ENCODE measurements at regions not wholly inside any gene's neighbourhood (a gene's known extent, or its start where the extent isn't known, plus 50 kb on each side); places are given as distances from the start of the nearest gene placed in this dataset.

GRCh38 chr7:156002362-156003066 is 190.3 kb upstream of the SHH start:
- FAIRE-seq (no peak), DNase-seq (ENCODE audit: insufficient read length, low spot score) (no peak)
- no peak for TF ChIP-seq CTCF (IDR thresholded peaks at IDR 0.05; ENCODE audit: insufficient read depth, missing control alignments)

DNA sequence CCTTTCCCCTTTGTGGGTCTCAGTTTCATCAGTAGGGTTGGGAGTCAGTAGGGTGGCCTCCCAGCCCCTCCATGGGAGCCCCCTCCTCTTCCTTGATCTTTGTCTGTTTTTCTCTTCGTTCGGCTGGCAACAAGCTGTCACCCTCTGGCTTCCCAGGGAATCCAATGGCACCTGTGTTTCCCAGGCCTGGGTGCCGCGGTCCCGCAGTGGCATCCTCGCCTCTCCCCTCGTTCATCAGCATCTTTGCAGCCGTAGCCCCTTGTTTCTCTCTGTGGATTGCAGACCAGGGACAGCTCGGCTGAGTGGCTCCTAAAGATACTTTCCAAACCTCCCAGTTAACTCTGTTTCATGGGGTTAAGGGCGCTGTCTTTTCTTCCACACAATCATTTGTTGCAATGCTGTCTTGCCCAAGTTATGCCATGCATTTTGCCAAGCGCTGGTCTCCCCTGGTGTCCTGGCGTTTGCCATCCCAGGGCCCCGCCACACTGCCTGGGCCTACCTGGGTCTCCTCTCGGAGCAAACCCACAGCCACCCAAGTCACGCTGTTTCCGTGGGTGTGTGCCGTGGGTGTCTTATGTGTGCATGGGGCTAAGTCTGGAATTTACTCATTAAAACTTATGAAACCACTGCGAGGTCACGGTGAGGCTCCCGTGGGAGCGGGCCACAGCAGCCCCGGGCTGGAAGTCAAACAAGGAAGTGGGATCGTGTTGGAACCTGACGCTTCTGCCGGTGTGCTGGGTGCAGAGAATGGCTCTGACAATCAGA is 189.4 kb upstream of the SHH start:
- no peak for TF ChIP-seq CTCF (IDR thresholded peaks at IDR 0.05; ENCODE audit: insufficient read depth, missing control alignments)
- DNase-seq (ENCODE audit: insufficient read length, low spot score) = no peak
- FAIRE-seq = no peak

GRCh38 chr7:156000601-156001396 is 188.5 kb upstream of the SHH start:
- TF ChIP-seq CTCF (IDR thresholded peaks at IDR 0.05; ENCODE audit: insufficient read depth, missing control alignments) = no peak
- FAIRE-seq (no peak), DNase-seq (ENCODE audit: insufficient read length, low spot score) (no peak)

DNA sequence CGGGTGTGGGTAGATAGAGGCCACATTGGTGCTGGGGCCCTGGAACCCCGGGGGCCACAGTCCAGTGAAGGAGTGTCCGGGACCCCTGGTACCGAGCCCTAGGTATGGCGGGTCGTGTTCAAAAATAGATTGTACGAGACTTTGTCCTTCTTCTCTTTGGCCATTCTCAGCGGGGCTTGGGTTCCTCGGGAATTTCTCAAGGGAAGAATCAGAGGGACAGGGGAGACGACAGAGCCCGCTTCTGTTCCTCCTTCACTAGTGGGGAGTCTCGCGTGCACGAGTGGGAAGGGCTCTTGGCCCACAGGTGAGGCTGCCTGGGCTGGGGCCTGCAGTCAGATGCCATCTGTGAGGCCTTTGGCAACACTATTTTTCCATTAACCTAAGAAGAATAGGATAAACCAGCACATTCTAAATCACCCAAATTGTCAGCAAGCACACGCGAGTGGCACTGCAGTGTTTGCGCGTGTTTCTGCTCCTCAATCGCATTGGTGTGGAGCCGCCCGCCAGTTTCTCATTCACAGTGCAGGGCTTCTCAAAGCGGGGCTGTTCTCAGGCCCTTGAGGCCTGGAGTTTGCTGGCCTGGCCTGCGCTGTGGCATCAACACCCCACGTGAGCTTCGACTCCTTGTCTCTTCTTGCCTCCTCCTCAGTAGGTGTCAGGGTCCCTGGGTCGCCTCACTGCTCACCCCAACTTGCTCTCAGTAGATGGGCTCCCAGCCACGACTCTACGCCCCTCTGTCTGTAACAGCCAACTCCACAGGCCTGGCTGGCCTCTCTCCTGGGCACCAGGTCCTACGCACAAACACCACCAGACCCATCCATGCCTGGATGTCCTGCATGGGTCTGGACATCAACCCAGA is 187.6 kb upstream of the SHH start:
- no peak for TF ChIP-seq CTCF (IDR thresholded peaks at IDR 0.05; ENCODE audit: insufficient read depth, missing control alignments)

GRCh38 chr7:155998766-155999630 is 186.7 kb upstream of the SHH start:
- no peak for TF ChIP-seq CTCF (IDR thresholded peaks at IDR 0.05; ENCODE audit: insufficient read depth, missing control alignments)
- FAIRE-seq (no peak), DNase-seq (ENCODE audit: insufficient read length, low spot score) (no peak)

More for the DNA sequence above, 187.6 kb upstream of the SHH start:
- FAIRE-seq (no peak), DNase-seq (ENCODE audit: insufficient read length, low spot score) (no peak)

DNA sequence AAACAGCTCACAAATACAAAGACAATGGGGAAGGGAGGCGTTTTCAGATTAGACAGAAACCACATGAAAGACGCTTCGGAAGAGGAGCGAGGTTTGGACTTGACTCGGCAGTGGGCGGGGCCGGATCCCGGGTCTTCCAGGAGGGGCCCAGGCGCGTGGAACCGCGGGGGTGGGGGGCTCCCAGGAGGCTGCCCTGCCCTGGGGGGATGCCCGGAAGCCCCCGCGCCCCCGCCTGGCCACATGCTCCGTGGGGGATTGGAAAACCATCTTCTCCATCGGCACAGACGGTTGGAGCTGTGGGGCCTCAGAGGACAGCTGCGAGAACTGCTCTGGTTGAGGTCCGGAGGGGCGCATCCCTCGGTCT is 186.0 kb upstream of the SHH start:
- no peak for TF ChIP-seq CTCF (IDR thresholded peaks at IDR 0.05; ENCODE audit: insufficient read depth, missing control alignments)
- FAIRE-seq = no peak
- DNase-seq (ENCODE audit: insufficient read length, low spot score) = no peak

Measured in D721Med (cell line).